ENCODE measurements at regions not wholly inside any gene's neighbourhood (a gene's known extent, or its start where the extent isn't known, plus 50 kb on each side); places are given as distances from the start of the nearest gene placed in this dataset.

GRCh38 chr14:65972891-65973290 lies 513.3 kb upstream of the CCDC196 start:
- WGBS, 2 donors: 86 to 89% methylated on average over 3 of the region's 3 CpGs
- Histone ChIP-seq H3K9ac (ENCODE audit: insufficient read depth in 1 of 2, low read length in 2 of 2) (no peak overlapping the region), H3K4me1 (ENCODE audit: control insufficient read depth in 5 of 5, insufficient read depth in 5 of 5, low read length in 5 of 5) (no peaks in the 10 kb centered on the region), H3K27me3 (ENCODE audit: control insufficient read depth in 3 of 3, insufficient read depth in 3 of 3, low read length in 2 of 3) (no peaks in the 10 kb centered on the region), H3K4me3 (no peak overlapping the region), H3K27ac (ENCODE audit: low read depth in 1 of 2, low read length in 1 of 2) (no peak overlapping the region), H3K36me3 (ENCODE audit: control insufficient read depth in 4 of 4, insufficient read depth in 4 of 4, low read length in 4 of 4) (no peaks in the 10 kb centered on the region), H3K9me3 (ENCODE audit: control insufficient read depth in 4 of 4, insufficient read depth in 3 of 4, low read length in 3 of 4) (peaks cover 0 to 1% (median 0%) of the 10 kb centered on the region in 4 donors)
- no peak for TF ChIP-seq CTCF (IDR thresholded peaks at IDR 0.05; ENCODE audit: control extremely low read depth, extremely low read depth)
- DNase-seq (no peak), ATAC-seq (ENCODE audit: insufficient read depth, low FRiP score) (no peak)

- Histone ChIP-seq H3K9me3 (ENCODE audit: control insufficient read depth in 4 of 4, insufficient read depth in 3 of 4, low read length in 3 of 4) (peaks cover 0 to 2% (median 0%) of the 10 kb centered on the region in 4 donors), H3K27me3 (ENCODE audit: control insufficient read depth in 3 of 3, insufficient read depth in 3 of 3, low read length in 2 of 3) (no peaks in the 10 kb centered on the region), H3K9ac (ENCODE audit: insufficient read depth in 1 of 2, low read length in 2 of 2) (no peak overlapping the region), H3K4me3 (no peak overlapping the region), H3K36me3 (ENCODE audit: control insufficient read depth in 4 of 4, insufficient read depth in 4 of 4, low read length in 4 of 4) (no peaks in the 10 kb centered on the region), H3K4me1 (ENCODE audit: control insufficient read depth in 5 of 5, insufficient read depth in 5 of 5, low read length in 5 of 5) (no peaks in the 10 kb centered on the region), H3K27ac (ENCODE audit: low read depth in 1 of 2, low read length in 1 of 2) (no peak overlapping the region)
- DNase-seq (no peak), ATAC-seq (ENCODE audit: insufficient read depth, low FRiP score) (no peak)
- 66 to 76% methylated on average over 3 of the region's 3 CpGs for WGBS, 2 donors
- no peak for TF ChIP-seq CTCF (IDR thresholded peaks at IDR 0.05; ENCODE audit: control extremely low read depth, extremely low read depth)
These were observed 510.3 kb upstream of the CCDC196 start for GRCh38 chr14:65975865-65976264.

GRCh38 chr14:65976761-65977404 lies 509.3 kb upstream of the CCDC196 start:
- H3K4me3 ChIP-seq: no peak overlapping the region
- 85 to 94% methylated on average over 6 of the region's 6 CpGs for WGBS, 2 donors
- no peak for ATAC-seq (ENCODE audit: insufficient read depth, low FRiP score)
- no peak for TF ChIP-seq CTCF (IDR thresholded peaks at IDR 0.05; ENCODE audit: control extremely low read depth, extremely low read depth)
- no peaks in the 10 kb centered on the region for H3K36me3 ChIP-seq (ENCODE audit: control insufficient read depth in 4 of 4, insufficient read depth in 4 of 4, low read length in 4 of 4)
- no peak overlapping the region for H3K27ac ChIP-seq (ENCODE audit: low read depth in 1 of 2, low read length in 1 of 2)
- no peaks in the 10 kb centered on the region for H3K27me3 ChIP-seq (ENCODE audit: control insufficient read depth in 3 of 3, insufficient read depth in 3 of 3, low read length in 2 of 3)
- H3K9ac ChIP-seq (ENCODE audit: insufficient read depth in 1 of 2, low read length in 2 of 2): no peak overlapping the region
- H3K9me3 ChIP-seq (ENCODE audit: control insufficient read depth in 4 of 4, insufficient read depth in 3 of 4, low read length in 3 of 4): peaks cover 0 to 2% (median 0%) of the 10 kb centered on the region in 4 donors
- no peak for DNase-seq
- no peaks in the 10 kb centered on the region for H3K4me1 ChIP-seq (ENCODE audit: control insufficient read depth in 5 of 5, insufficient read depth in 5 of 5, low read length in 5 of 5)
